ENCODE measurements at regions not wholly inside any gene's neighbourhood (a gene's known extent, or its start where the extent isn't known, plus 50 kb on each side); places are given as distances from the start of the nearest gene placed in this dataset.
"Not testable (repeated sequence)": the region's sequence is repeated elsewhere in the genome, so short reads cannot be mapped to it uniquely, and the experiment has no call there.

GRCh38 chr6:149140910-149141290, 176.6 kb upstream of the TAB2 start:
- Histone ChIP-seq H3K9me3 (ENCODE audit: low read length) (no peaks in the 10 kb centered on the region), H3K4me2 (ENCODE audit: low read depth, low read length, poor library complexity, severe bottlenecking) (no peak overlapping the region), H4K20me1 (ENCODE audit: insufficient read depth, low read depth, low read length) (no peaks in the 10 kb centered on the region), H2AFZ (ENCODE audit: low read length) (no peak overlapping the region), H3K4me3 (ENCODE audit: low read length) (no peak overlapping the region), H3K9ac (ENCODE audit: low read length) (no peak overlapping the region), H3K27ac (ENCODE audit: low read length) (no peak overlapping the region), H3K4me1 (ENCODE audit: low read length) (no peaks in the 10 kb centered on the region), H3K9me2 (replicated peaks; ENCODE audit: insufficient read depth, low read length) (no peaks in the 10 kb centered on the region), H3K27me3 (ENCODE audit: low read length) (no peaks in the 10 kb centered on the region), H3K36me3 (ENCODE audit: insufficient read depth, low read length) (no peaks in the 10 kb centered on the region), H3K79me2 (ENCODE audit: low read length) (no peaks in the 10 kb centered on the region)
- DNase-seq = no peak

- Histone ChIP-seq H3K27me3 (ENCODE audit: low read length) (no peaks in the 10 kb centered on the region), H3K9me2 (replicated peaks; ENCODE audit: insufficient read depth, low read length) (no peaks in the 10 kb centered on the region), H3K27ac (ENCODE audit: low read length) (no peak overlapping the region), H3K9me3 (ENCODE audit: low read length) (no peaks in the 10 kb centered on the region), H3K4me1 (ENCODE audit: low read length) (no peaks in the 10 kb centered on the region), H2AFZ (ENCODE audit: low read length) (no peak overlapping the region), H4K20me1 (ENCODE audit: insufficient read depth, low read depth, low read length) (no peaks in the 10 kb centered on the region), H3K4me3 (ENCODE audit: low read length) (no peak overlapping the region), H3K36me3 (ENCODE audit: insufficient read depth, low read length) (no peaks in the 10 kb centered on the region), H3K9ac (ENCODE audit: low read length) (no peak overlapping the region), H3K79me2 (ENCODE audit: low read length) (no peaks in the 10 kb centered on the region), H3K4me2 (ENCODE audit: low read depth, low read length, poor library complexity, severe bottlenecking) (no peak overlapping the region)
- no peak for DNase-seq
These were observed 174.5 kb upstream of the TAB2 start for GRCh38 chr6:149142924-149143429.

GRCh38 chr6:149145800-149146199, 171.7 kb upstream of the TAB2 start:
- H3K9me2 ChIP-seq (replicated peaks; ENCODE audit: insufficient read depth, low read length); H3K9me3 ChIP-seq (ENCODE audit: low read length); DNase-seq; H3K36me3 ChIP-seq (ENCODE audit: insufficient read depth, low read length); H3K4me2 ChIP-seq (ENCODE audit: low read depth, low read length, poor library complexity, severe bottlenecking); H3K27me3 ChIP-seq (ENCODE audit: low read length); H2AFZ ChIP-seq (ENCODE audit: low read length); H3K9ac ChIP-seq (ENCODE audit: low read length); H3K79me2 ChIP-seq (ENCODE audit: low read length); H3K4me1 ChIP-seq (ENCODE audit: low read length); H3K27ac ChIP-seq (ENCODE audit: low read length); H4K20me1 ChIP-seq (ENCODE audit: insufficient read depth, low read depth, low read length); H3K4me3 ChIP-seq (ENCODE audit: low read length): not testable (repeated sequence)

DNA sequence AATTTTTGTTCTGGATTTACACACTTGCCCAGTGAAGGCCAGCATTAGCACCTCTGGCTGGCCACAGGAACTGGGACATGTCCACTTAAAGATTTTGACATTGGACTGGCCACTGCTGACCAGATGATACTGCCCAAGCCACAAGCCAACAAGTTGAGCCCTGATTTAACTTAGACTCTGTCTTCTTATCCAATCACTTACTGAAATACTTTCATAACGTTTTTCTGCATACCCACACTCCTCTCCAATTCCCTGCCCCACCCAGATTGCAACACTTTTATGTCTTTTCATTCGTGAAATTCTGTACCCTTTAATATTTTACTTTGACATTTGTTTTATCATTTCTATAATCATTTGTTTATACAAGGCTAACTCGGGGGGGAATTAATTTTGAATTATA, 170.3 kb upstream of the TAB2 start:
- Histone ChIP-seq H3K36me3 (ENCODE audit: insufficient read depth, low read length) (no peaks in the 10 kb centered on the region), H3K4me1 (ENCODE audit: low read length) (no peaks in the 10 kb centered on the region), H3K9ac (ENCODE audit: low read length) (no peak overlapping the region), H3K4me3 (ENCODE audit: low read length) (no peak overlapping the region), H4K20me1 (ENCODE audit: insufficient read depth, low read depth, low read length) (no peaks in the 10 kb centered on the region), H2AFZ (ENCODE audit: low read length) (no peak overlapping the region), H3K27ac (ENCODE audit: low read length) (no peak overlapping the region), H3K9me2 (replicated peaks; ENCODE audit: insufficient read depth, low read length) (no peaks in the 10 kb centered on the region), H3K4me2 (ENCODE audit: low read depth, low read length, poor library complexity, severe bottlenecking) (no peak overlapping the region), H3K27me3 (ENCODE audit: low read length) (no peaks in the 10 kb centered on the region), H3K79me2 (ENCODE audit: low read length) (no peaks in the 10 kb centered on the region), H3K9me3 (ENCODE audit: low read length) (no peaks in the 10 kb centered on the region)
- no peak for DNase-seq

- no peaks in the 10 kb centered on the region for H3K27me3 ChIP-seq (ENCODE audit: low read length)
- no peak overlapping the region for H2AFZ ChIP-seq (ENCODE audit: low read length)
- H3K27ac ChIP-seq (ENCODE audit: low read length) = no peak overlapping the region
- no peak overlapping the region for H3K9ac ChIP-seq (ENCODE audit: low read length)
- H3K36me3 ChIP-seq (ENCODE audit: insufficient read depth, low read length) = no peaks in the 10 kb centered on the region
- no peaks in the 10 kb centered on the region for H3K79me2 ChIP-seq (ENCODE audit: low read length)
- no peak overlapping the region for H3K4me3 ChIP-seq (ENCODE audit: low read length)
- no peak overlapping the region for H3K4me2 ChIP-seq (ENCODE audit: low read depth, low read length, poor library complexity, severe bottlenecking)
- no peaks in the 10 kb centered on the region for H3K9me2 ChIP-seq (replicated peaks; ENCODE audit: insufficient read depth, low read length)
- H3K9me3 ChIP-seq (ENCODE audit: low read length) = no peaks in the 10 kb centered on the region
- no peaks in the 10 kb centered on the region for H3K4me1 ChIP-seq (ENCODE audit: low read length)
- DNase-seq = no peak
- no peaks in the 10 kb centered on the region for H4K20me1 ChIP-seq (ENCODE audit: insufficient read depth, low read depth, low read length)
These were observed 169.4 kb upstream of the TAB2 start for GRCh38 chr6:149147938-149148718.

GRCh38 chr6:149149653-149150052, 167.9 kb upstream of the TAB2 start:
- no peak for DNase-seq
- Histone ChIP-seq H3K4me3 (ENCODE audit: low read length) (no peak overlapping the region), H3K4me2 (ENCODE audit: low read depth, low read length, poor library complexity, severe bottlenecking) (no peak overlapping the region), H3K27ac (ENCODE audit: low read length) (no peak overlapping the region), H3K9me3 (ENCODE audit: low read length) (no peaks in the 10 kb centered on the region), H3K27me3 (ENCODE audit: low read length) (no peaks in the 10 kb centered on the region), H3K36me3 (ENCODE audit: insufficient read depth, low read length) (no peaks in the 10 kb centered on the region), H3K9ac (ENCODE audit: low read length) (no peak overlapping the region), H2AFZ (ENCODE audit: low read length) (no peak overlapping the region), H3K79me2 (ENCODE audit: low read length) (no peaks in the 10 kb centered on the region), H3K9me2 (replicated peaks; ENCODE audit: insufficient read depth, low read length) (no peaks in the 10 kb centered on the region), H3K4me1 (ENCODE audit: low read length) (no peaks in the 10 kb centered on the region), H4K20me1 (ENCODE audit: insufficient read depth, low read depth, low read length) (no peaks in the 10 kb centered on the region)

- Histone ChIP-seq H3K36me3 (ENCODE audit: insufficient read depth, low read length) (no peaks in the 10 kb centered on the region), H3K9me3 (ENCODE audit: low read length) (no peaks in the 10 kb centered on the region), H3K79me2 (ENCODE audit: low read length) (no peaks in the 10 kb centered on the region), H3K27ac (ENCODE audit: low read length) (no peak overlapping the region), H2AFZ (ENCODE audit: low read length) (no peak overlapping the region), H3K9me2 (replicated peaks; ENCODE audit: insufficient read depth, low read length) (no peaks in the 10 kb centered on the region), H4K20me1 (ENCODE audit: insufficient read depth, low read depth, low read length) (no peaks in the 10 kb centered on the region), H3K27me3 (ENCODE audit: low read length) (no peaks in the 10 kb centered on the region), H3K4me1 (ENCODE audit: low read length) (no peaks in the 10 kb centered on the region), H3K4me2 (ENCODE audit: low read depth, low read length, poor library complexity, severe bottlenecking) (no peak overlapping the region), H3K4me3 (ENCODE audit: low read length) (no peak overlapping the region), H3K9ac (ENCODE audit: low read length) (no peak overlapping the region)
- no peak for DNase-seq
These were observed 167.2 kb upstream of the TAB2 start for GRCh38 chr6:149150301-149150700.

- H3K4me1 ChIP-seq (ENCODE audit: low read length) = no peaks in the 10 kb centered on the region
- H3K27me3 ChIP-seq (ENCODE audit: low read length) = no peaks in the 10 kb centered on the region
- H3K4me2 ChIP-seq (ENCODE audit: low read depth, low read length, poor library complexity, severe bottlenecking) = no peak overlapping the region
- H3K4me3 ChIP-seq (ENCODE audit: low read length) = no peak overlapping the region
- no peak overlapping the region for H3K9ac ChIP-seq (ENCODE audit: low read length)
- no peaks in the 10 kb centered on the region for H3K36me3 ChIP-seq (ENCODE audit: insufficient read depth, low read length)
- H4K20me1 ChIP-seq (ENCODE audit: insufficient read depth, low read depth, low read length) = no peaks in the 10 kb centered on the region
- H3K27ac ChIP-seq (ENCODE audit: low read length) = no peak overlapping the region
- no peak for DNase-seq
- H2AFZ ChIP-seq (ENCODE audit: low read length) = no peak overlapping the region
- H3K79me2 ChIP-seq (ENCODE audit: low read length) = no peaks in the 10 kb centered on the region
- H3K9me2 ChIP-seq (replicated peaks; ENCODE audit: insufficient read depth, low read length) = no peaks in the 10 kb centered on the region
- no peaks in the 10 kb centered on the region for H3K9me3 ChIP-seq (ENCODE audit: low read length)
These were observed 166.6 kb upstream of the TAB2 start for GRCh38 chr6:149150801-149151398.

Measured in Karpas-422 (cell line).